ENCODE measurements at regions not wholly inside any gene's neighbourhood (a gene's known extent, or its start where the extent isn't known, plus 50 kb on each side); places are given as distances from the start of the nearest gene placed in this dataset.

- TF ChIP-seq CTCF (IDR thresholded peaks at IDR 0.05; ENCODE audit: control extremely low read depth, extremely low read depth, low read depth, missing control alignments): no peak
- ChIA-PET POLR2A (no interaction called here), CTCF (no interaction called here)
- no peak for DNase-seq (ENCODE audit: extremely low spot score)
Observed at GRCh38 chr14:41154143-41154807, 452.4 kb upstream of the LRFN5 start.

DNA sequence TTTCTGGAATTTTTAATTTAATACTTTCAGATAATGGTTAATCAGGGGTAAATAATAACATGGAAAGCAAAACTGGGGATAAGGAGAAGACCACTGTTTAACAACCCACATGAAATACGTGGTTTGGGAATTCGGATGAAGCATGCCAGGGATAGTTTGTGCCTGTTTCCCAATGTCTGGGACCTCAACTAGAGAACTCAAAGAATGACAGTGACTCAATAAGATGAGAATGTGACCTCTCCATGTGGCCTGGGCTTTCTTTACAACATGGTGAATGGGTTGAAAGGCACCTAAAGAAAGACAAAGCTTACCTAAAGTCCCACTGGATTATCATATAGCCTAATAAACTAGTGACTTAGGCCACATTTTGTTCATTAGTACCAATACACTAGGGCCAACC, 460.3 kb upstream of the LRFN5 start:
- POLR2A ChIA-PET: no interaction called here
- DNase-seq (ENCODE audit: extremely low spot score): no peak
- CTCF ChIA-PET: no interaction called here
- no peak for TF ChIP-seq CTCF (IDR thresholded peaks at IDR 0.05; ENCODE audit: control extremely low read depth, extremely low read depth, low read depth, missing control alignments)

DNA sequence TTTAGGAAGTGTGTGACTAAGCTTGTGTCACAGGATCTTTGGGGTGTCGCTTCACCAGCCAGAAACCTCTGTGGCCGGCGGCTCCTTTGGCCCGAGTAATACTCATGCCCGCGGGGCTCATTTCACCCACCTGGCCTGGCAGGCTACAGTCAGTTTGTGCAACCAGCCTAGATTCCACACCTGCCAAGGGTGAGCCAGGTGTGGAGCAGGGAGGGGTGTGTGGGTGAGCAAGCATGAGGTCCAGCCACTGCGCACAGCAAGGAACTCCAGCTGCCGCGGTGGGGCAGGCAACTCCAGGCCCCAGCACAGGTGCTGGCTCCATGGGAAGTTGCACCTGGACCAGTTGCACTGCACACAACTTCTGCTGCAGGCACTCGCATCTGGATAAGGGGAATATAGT, 462.3 kb upstream of the LRFN5 start:
- ChIA-PET POLR2A (no interaction called here), CTCF (no interaction called here)
- no peak for TF ChIP-seq CTCF (IDR thresholded peaks at IDR 0.05; ENCODE audit: control extremely low read depth, extremely low read depth, low read depth, missing control alignments)
- no peak for DNase-seq (ENCODE audit: extremely low spot score)

GRCh38 chr14:41137741-41138140, 468.9 kb upstream of the LRFN5 start:
- no peak for TF ChIP-seq CTCF (IDR thresholded peaks at IDR 0.05; ENCODE audit: control extremely low read depth, extremely low read depth, low read depth, missing control alignments)
- DNase-seq (ENCODE audit: extremely low spot score): no peak
- POLR2A ChIA-PET: no interaction called here

DNA sequence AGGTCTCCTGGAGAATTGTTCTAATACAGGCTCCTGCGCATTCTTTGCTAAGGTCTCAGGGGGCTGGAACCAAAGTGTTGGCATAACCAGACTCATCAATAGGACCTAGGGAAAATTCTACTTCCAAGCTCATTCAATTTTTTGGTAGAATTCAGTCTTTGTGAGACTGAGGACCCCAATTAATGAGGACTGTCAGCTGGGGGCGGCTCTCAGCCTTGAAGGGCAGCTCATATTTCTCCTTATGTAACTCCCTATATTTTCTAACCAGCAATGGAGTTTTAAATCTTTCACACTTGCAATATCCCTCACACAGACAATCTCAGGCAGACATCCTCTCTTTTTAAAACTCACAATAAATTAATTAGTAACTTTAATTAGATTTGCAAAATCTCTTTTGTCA, 476.4 kb upstream of the LRFN5 start:
- TF ChIP-seq CTCF (IDR thresholded peaks at IDR 0.05; ENCODE audit: control extremely low read depth, extremely low read depth, low read depth, missing control alignments): no peak

More at GRCh38 chr14:41137741-41138140, 468.9 kb upstream of the LRFN5 start:
- CTCF ChIA-PET: interaction anchor here (1.5 kb wide), 1 partner anchor 13 kb away, joined by 5 read pairs; no protein-coding TSS in a partner anchor

GRCh38 chr14:41120402-41120801, 486.3 kb upstream of the LRFN5 start:
- no peak for TF ChIP-seq CTCF (IDR thresholded peaks at IDR 0.05; ENCODE audit: control extremely low read depth, extremely low read depth, low read depth, missing control alignments)
- CTCF ChIA-PET: no interaction called here
- DNase-seq (ENCODE audit: extremely low spot score): no peak
- POLR2A ChIA-PET: no interaction called here

More for the DNA sequence above, 476.4 kb upstream of the LRFN5 start:
- POLR2A ChIA-PET: no interaction called here
- DNase-seq (ENCODE audit: extremely low spot score): no peak
- CTCF ChIA-PET: no interaction called here
